Spleen (tissue), 7 donors: ENCODE measurements at regions not wholly inside any gene's neighbourhood (a gene's known extent, or its start where the extent isn't known, plus 50 kb on each side); places are given as distances from the start of the nearest gene placed in this dataset.

Experiments
- POLR2A ChIP-seq, 3 donors: fragments of 450-650 bp; IDR thresholded peaks; one replicate each; pipeline ENCODE4 v1.5.1; 2017; ENCODE audit warnings: antibody characterized with exemption in 3 of 3, mild to moderate bottlenecking in 1 of 3
- POLR2AphosphoS5 ChIP-seq, 3 donors: sonication (generic); formaldehyde crosslinking; IDR thresholded peaks; one replicate each; pipeline ENCODE4 v1.5.1; 2017; ENCODE audit warnings: antibody characterized with exemption in 3 of 3
- TF ChIP-seq, protein P1 (sequence below), 11 experiments: fragments of 200-600 bp in 7 of 11; fragments of 450-650 bp in 4 of 11; sonication (generic) in 4 of 11; IDR thresholded peaks in 8 of 11; conservative IDR thresholded peaks in 3 of 11; 1 replicate in 7 of 11; 2 replicates in 4 of 11; pipeline versions ENCODE4 v1.4.0 to v1.8.0; 2016 to 2021; ENCODE audit warnings: antibody characterized with exemption in 11 of 11, inconsistent platforms in 4 of 11, mild to moderate bottlenecking in 1 of 11
- donor health status: DM: no; HTN: no; CAD: no; lungs with moderate emphysema.
- donor health status: DM: no; HTN: no; CAD: no.
- donor health status: DM: no; HTN: no; CAD: no.

DNA sequence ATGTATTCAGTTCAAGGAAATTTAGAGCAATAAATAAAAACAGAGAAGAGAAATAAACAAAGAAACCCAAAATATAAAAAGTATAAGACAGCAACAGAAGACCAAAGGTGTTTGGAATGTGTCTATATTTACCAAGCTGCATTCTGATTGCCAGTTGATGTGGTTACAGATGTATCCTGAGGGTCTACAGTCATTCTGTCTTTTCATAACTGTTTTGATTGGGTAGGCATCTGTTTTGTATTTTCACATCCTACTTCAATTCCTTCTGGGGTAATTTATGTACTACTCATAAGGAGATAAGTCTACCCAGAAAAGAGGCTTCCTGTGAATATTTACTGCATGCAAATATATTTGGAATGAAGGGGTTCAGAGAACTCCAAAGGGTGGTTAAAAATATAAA, 596.8 kb upstream of the GCFC2 start:
- TF ChIP-seq, protein P1, sequence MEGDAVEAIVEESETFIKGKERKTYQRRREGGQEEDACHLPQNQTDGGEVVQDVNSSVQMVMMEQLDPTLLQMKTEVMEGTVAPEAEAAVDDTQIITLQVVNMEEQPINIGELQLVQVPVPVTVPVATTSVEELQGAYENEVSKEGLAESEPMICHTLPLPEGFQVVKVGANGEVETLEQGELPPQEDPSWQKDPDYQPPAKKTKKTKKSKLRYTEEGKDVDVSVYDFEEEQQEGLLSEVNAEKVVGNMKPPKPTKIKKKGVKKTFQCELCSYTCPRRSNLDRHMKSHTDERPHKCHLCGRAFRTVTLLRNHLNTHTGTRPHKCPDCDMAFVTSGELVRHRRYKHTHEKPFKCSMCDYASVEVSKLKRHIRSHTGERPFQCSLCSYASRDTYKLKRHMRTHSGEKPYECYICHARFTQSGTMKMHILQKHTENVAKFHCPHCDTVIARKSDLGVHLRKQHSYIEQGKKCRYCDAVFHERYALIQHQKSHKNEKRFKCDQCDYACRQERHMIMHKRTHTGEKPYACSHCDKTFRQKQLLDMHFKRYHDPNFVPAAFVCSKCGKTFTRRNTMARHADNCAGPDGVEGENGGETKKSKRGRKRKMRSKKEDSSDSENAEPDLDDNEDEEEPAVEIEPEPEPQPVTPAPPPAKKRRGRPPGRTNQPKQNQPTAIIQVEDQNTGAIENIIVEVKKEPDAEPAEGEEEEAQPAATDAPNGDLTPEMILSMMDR (IDR thresholded peaks at IDR 0.05 in 8 of 11, conservative IDR thresholded peaks at IDR 0.05 in 3 of 11), result no peak
- TF ChIP-seq POLR2AphosphoS5 (IDR thresholded peaks at IDR 0.05) (no peak), POLR2A (IDR thresholded peaks at IDR 0.05) (no peak)
